CD14-positive monocyte (primary cell): ENCODE measurements at regions not wholly inside any gene's neighbourhood (a gene's known extent, or its start where the extent isn't known, plus 50 kb on each side); places are given as distances from the start of the nearest gene placed in this dataset.

Experiments
- DNase-seq, 3 donors: peaks; one replicate each; pipeline ENCODE4 v3.0.0-alpha.2; 2011 to 2022
- H2AFZ ChIP-seq: 2 replicates; pipeline ENCODE4 v1.6.0; 2012; ENCODE audit warnings: mild to moderate bottlenecking, low read depth, low read length, inconsistent platforms; ENCODE audit not compliant: insufficient read depth, poor library complexity, severe bottlenecking
- H3K27ac ChIP-seq, 2 donors: 1 replicate in 1 of 2; 2 replicates in 1 of 2; pipeline ENCODE4 v1.5.1; 2012 to 2013; ENCODE audit warnings: low read length in 2 of 2, control low read depth in 1 of 2, inconsistent platforms in 1 of 2, low read depth in 1 of 2, mild to moderate bottlenecking in 1 of 2
- H3K27me3 ChIP-seq, 2 donors: one replicate each; pipeline versions ENCODE4 v1.6.0 to v1.6.1; 2011 to 2013; ENCODE audit warnings: low read length in 2 of 2; ENCODE audit not compliant: control insufficient read depth in 2 of 2, insufficient read depth in 2 of 2
- H3K36me3 ChIP-seq, 2 donors: replicated peaks in 1 of 2; 1 replicate in 1 of 2; 2 replicates in 1 of 2; pipeline versions ENCODE4 v1.5.1 to v1.6.1; 2012 to 2013; ENCODE audit warnings: low read length in 2 of 2, control low read depth in 1 of 2, inconsistent platforms in 1 of 2, mild to moderate bottlenecking in 1 of 2; ENCODE audit not compliant: insufficient read depth in 2 of 2, control insufficient read depth in 1 of 2
- H3K4me1 ChIP-seq, 2 donors: 1 replicate in 1 of 2; 2 replicates in 1 of 2; pipeline versions ENCODE4 v1.5.1 to v1.6.1; 2012 to 2013; ENCODE audit warnings: low read length in 2 of 2, control low read depth in 1 of 2, inconsistent platforms in 1 of 2, mild to moderate bottlenecking in 1 of 2, moderate library complexity in 1 of 2; ENCODE audit not compliant: insufficient read depth in 2 of 2, control insufficient read depth in 1 of 2
- H3K4me2 ChIP-seq: replicated peaks from 2 replicates; pipeline ENCODE3; 2012; ENCODE audit warnings: low read length, moderate library complexity, mild to moderate bottlenecking; ENCODE audit not compliant: poor library complexity, severe bottlenecking; ENCODE audit errors: extremely low read depth
- H3K4me3 ChIP-seq, 3 experiments: fragments of 200-600 bp in 1 of 3; sonication (generic) in 1 of 3; replicated peaks in 1 of 3; 1 replicate in 2 of 3; 2 replicates in 1 of 3; pipeline ENCODE4 v1.5.1; 2011 to 2013; ENCODE audit warnings: low read length in 3 of 3, mild to moderate bottlenecking in 3 of 3, control low read depth in 2 of 3, low read depth in 2 of 3, inconsistent platforms in 1 of 3, moderate library complexity in 1 of 3
- H3K79me2 ChIP-seq: 2 replicates; pipeline ENCODE4 v1.6.0; 2012; ENCODE audit warnings: mild to moderate bottlenecking, control low read depth, inconsistent platforms, low read length, moderate library complexity; ENCODE audit not compliant: insufficient read depth
- H3K9ac ChIP-seq: 2 replicates; pipeline ENCODE4 v1.6.0; 2017; ENCODE audit warnings: low read length, mild to moderate bottlenecking; ENCODE audit not compliant: insufficient read depth, poor library complexity, severe bottlenecking
- H3K9me3 ChIP-seq, 2 donors: replicated peaks in 1 of 2; 1 replicate in 1 of 2; 2 replicates in 1 of 2; pipeline versions ENCODE4 v1.5.1 to v1.6.1; 2012 to 2013; ENCODE audit warnings: low read length in 2 of 2, control low read depth in 1 of 2; ENCODE audit not compliant: control insufficient read depth in 1 of 2, insufficient read depth in 1 of 2
- H4K20me1 ChIP-seq: 2 replicates; pipeline ENCODE4 v1.6.0; 2012; ENCODE audit warnings: mild to moderate bottlenecking, low read length, control low read depth, moderate library complexity; ENCODE audit not compliant: insufficient read depth
- H3K27ac Mint-ChIP-seq, 7 donors: one replicate each; pipeline ENCODE4 v1.8.0; 2020; ENCODE audit warnings: mild to moderate bottlenecking in 7 of 7, mixed read lengths in 7 of 7, moderate library complexity in 6 of 7, inconsistent platforms in 2 of 7
- H3K27me3 Mint-ChIP-seq, 3 donors: one replicate each; pipeline ENCODE4 v1.8.0; 2021 to 2022; ENCODE audit warnings: low read depth in 3 of 3, mild to moderate bottlenecking in 3 of 3, mixed read lengths in 3 of 3, moderate library complexity in 3 of 3, inconsistent platforms in 1 of 3
- H3K36me3 Mint-ChIP-seq, 2 donors: one replicate each; pipeline ENCODE4 v1.8.0; 2020; ENCODE audit warnings: mixed read lengths in 2 of 2, inconsistent platforms in 1 of 2, mild to moderate bottlenecking in 1 of 2
- H3K4me1 Mint-ChIP-seq: one replicate; pipeline ENCODE4 v1.8.0; 2020; ENCODE audit warnings: mild to moderate bottlenecking, mixed read lengths
- H3K4me3 Mint-ChIP-seq, 2 donors: one replicate each; pipeline ENCODE4 v1.8.0; 2020; ENCODE audit warnings: mild to moderate bottlenecking in 2 of 2, mixed read lengths in 2 of 2, moderate library complexity in 1 of 2
- H3K9me3 Mint-ChIP-seq, 7 donors: one replicate each; pipeline ENCODE4 v1.8.0; 2020 to 2022; ENCODE audit warnings: mixed read lengths in 7 of 7, mild to moderate bottlenecking in 6 of 7, moderate library complexity in 6 of 7, inconsistent platforms in 2 of 7
- WGBS: methylation state at CpG from one replicate; pipeline ENCODE4 v1.1.5; 2013; ENCODE audit warnings: missing lambda C conversion rate; ENCODE audit not compliant: insufficient coverage; 5-methylcytosine and 5-hydroxymethylcytosine counted together
- intact Hi-C, 2 donors: fragments of 100-400 bp; cut with micrococcal nuclease; formaldehyde crosslinking; loops; one replicate each; pipeline versions ENCODE4 v1.15.0 to v1.15.1; 2023
- TF ChIP-seq, protein P1 (sequence below): fragments of 200-600 bp; IDR thresholded peaks from one replicate; pipeline ENCODE4 v1.8.0; 2022; ENCODE audit warnings: antibody characterized with exemption, mild to moderate bottlenecking

- Histone ChIP-seq H3K79me2 (no peaks in the 10 kb centered on the region), H3K9me3 (no peaks in the 10 kb centered on the region), H4K20me1 (no peaks in the 10 kb centered on the region), H3K4me2 (no peak overlapping the region), H3K27me3 (no peaks in the 10 kb centered on the region), H3K9ac (no peak overlapping the region), H2AFZ (no peak overlapping the region), H3K4me1 (no peaks in the 10 kb centered on the region), H3K27ac (no peak overlapping the region), H3K4me3 (no peak overlapping the region), H3K36me3 (no peaks in the 10 kb centered on the region)
- TF ChIP-seq, protein P1, sequence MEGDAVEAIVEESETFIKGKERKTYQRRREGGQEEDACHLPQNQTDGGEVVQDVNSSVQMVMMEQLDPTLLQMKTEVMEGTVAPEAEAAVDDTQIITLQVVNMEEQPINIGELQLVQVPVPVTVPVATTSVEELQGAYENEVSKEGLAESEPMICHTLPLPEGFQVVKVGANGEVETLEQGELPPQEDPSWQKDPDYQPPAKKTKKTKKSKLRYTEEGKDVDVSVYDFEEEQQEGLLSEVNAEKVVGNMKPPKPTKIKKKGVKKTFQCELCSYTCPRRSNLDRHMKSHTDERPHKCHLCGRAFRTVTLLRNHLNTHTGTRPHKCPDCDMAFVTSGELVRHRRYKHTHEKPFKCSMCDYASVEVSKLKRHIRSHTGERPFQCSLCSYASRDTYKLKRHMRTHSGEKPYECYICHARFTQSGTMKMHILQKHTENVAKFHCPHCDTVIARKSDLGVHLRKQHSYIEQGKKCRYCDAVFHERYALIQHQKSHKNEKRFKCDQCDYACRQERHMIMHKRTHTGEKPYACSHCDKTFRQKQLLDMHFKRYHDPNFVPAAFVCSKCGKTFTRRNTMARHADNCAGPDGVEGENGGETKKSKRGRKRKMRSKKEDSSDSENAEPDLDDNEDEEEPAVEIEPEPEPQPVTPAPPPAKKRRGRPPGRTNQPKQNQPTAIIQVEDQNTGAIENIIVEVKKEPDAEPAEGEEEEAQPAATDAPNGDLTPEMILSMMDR: no peak
- no peak for DNase-seq
- H3K27me3 Mint-ChIP-seq: peaks cover 0 to 4% (median 0%) of the 10 kb centered on the region in 3 donors
- H3K27ac Mint-ChIP-seq: no peak overlapping the region
- peaks cover 0 to 4% (median 0%) of the 10 kb centered on the region in 7 donors for H3K9me3 Mint-ChIP-seq
- H3K4me1 Mint-ChIP-seq: no peaks in the 10 kb centered on the region
- no peaks in the 10 kb centered on the region for H3K36me3 Mint-ChIP-seq
- 100% methylated on average over 2 of the region's 3 CpGs for WGBS
- no peak overlapping the region for H3K4me3 Mint-ChIP-seq
- intact Hi-C loops: no loop called here
Observed at GRCh38 chr20:6942266-6942665, 174.8 kb downstream of the BMP2 start.

DNA sequence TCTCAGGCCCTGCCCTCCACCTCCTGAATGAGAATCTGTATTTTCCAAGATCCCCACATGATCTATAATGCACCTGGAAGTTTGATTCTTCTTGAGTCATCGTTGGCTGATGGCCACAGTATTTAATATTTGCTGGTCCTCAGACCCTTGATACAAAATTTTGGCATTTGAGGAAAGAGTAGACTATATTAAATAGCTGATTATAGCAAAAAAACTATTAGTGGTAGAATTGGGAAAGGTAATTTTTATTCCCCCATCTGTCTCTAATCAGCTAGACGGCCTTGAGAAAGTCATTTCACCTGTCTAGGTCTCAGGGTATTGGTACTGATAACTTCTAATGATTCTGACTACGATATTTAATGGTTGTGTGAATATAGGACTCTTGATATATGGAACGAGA is 176.8 kb downstream of the BMP2 start:
- no peak overlapping the region for H3K9ac ChIP-seq
- peaks cover 0 to 5% (median 0%) of the 10 kb centered on the region in 7 donors for H3K9me3 Mint-ChIP-seq
- H3K79me2 ChIP-seq: no peaks in the 10 kb centered on the region
- no peaks in the 10 kb centered on the region for H3K36me3 ChIP-seq
- intact Hi-C loops: no loop called here
- no peaks in the 10 kb centered on the region for H3K9me3 ChIP-seq
- H3K4me3 ChIP-seq: no peak overlapping the region
- H3K27me3 Mint-ChIP-seq: peaks cover 0 to 3% (median 0%) of the 10 kb centered on the region in 3 donors
- no CpG with 5 or more reads among the region's 4 CpGs for WGBS
- no peaks in the 10 kb centered on the region for H3K36me3 Mint-ChIP-seq
- DNase-seq: no peak
- no peak overlapping the region for H2AFZ ChIP-seq
- H3K4me1 ChIP-seq: no peaks in the 10 kb centered on the region
- H4K20me1 ChIP-seq: no peaks in the 10 kb centered on the region
- no peak overlapping the region for H3K27ac Mint-ChIP-seq
- no peak overlapping the region for H3K4me2 ChIP-seq
- TF ChIP-seq, protein P1: no peak
- no peaks in the 10 kb centered on the region for H3K27me3 ChIP-seq
- no peaks in the 10 kb centered on the region for H3K4me1 Mint-ChIP-seq
- H3K27ac ChIP-seq: no peak overlapping the region
- no peak overlapping the region for H3K4me3 Mint-ChIP-seq
